ENCODE measurements at regions not wholly inside any gene's neighbourhood (a gene's known extent, or its start where the extent isn't known, plus 50 kb on each side); places are given as distances from the start of the nearest gene placed in this dataset.

DNA sequence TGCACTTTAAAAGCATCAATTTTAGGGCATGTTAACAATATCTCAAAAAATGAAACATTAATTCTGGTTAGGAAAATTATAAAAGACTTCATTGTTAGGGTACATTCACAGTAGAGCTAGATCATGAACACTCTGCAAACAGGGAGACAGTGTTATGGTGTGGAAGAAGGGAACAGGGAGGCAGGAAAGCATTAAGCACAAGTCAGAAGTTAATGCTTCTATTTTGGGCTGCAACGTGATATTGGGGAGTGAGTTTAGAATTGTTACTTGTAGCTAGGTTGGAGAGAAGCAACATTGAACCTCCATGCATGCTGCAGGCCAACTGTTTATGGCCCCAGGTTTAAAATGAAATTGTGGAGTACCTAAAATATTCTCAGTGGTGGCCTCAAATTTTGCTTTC, 278.1 kb upstream of the NMUR2 start:
- no peak for TF ChIP-seq CTCF (IDR thresholded peaks at IDR 0.05)
- TF ChIP-seq POLR2A (IDR thresholded peaks at IDR 0.05) = no peak
- TF ChIP-seq EP300 (IDR thresholded peaks at IDR 0.05) = no peak
